ENCODE measurements at regions not wholly inside any gene's neighbourhood (a gene's known extent, or its start where the extent isn't known, plus 50 kb on each side); places are given as distances from the start of the nearest gene placed in this dataset.

DNA sequence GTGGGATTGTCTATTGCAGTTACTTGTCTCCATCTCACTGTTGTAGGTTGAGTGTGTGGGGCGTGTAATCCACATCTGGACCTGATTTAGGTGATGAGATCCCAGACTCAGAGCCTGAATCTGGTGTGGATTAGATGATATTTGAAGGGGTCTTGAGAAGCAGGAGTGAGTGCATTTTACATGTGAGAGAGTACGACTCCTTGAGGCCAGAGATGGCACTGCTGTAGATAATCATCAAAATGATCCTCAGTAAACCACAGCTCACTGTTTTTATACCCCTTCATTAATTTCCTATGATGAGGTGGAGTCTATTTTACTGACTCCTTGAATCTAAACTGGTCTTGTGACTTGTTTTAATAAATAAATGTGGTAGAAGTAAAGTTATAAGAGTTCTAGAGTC, 732.5 kb downstream of the KCNJ2 start:
- DNase-seq (ENCODE audit: low read depth in 1 of 2, low spot score in 2 of 2): no peak
- 91% methylated on average over 2 of the region's 2 CpGs; no CpG with 5 or more reads in 1 of the 2 experiments for WGBS, 2 experiments (ENCODE audit: extremely low coverage in 1 of 2, insufficient coverage in 1 of 2, insufficient read length in 1 of 2, insufficient replicate concordance in 2 of 2, low coverage in 1 of 2, low lambda C conversion rate in 2 of 2, missing lambda C conversion rate in 1 of 2)
- H4K91ac ChIP-seq (replicated peaks; ENCODE audit: insufficient read length, low read length): no peak overlapping the region

More for the DNA sequence above, 732.5 kb downstream of the KCNJ2 start:
- peaks cover 0 to 2% (median under 1%) of the 10 kb centered on the region in 4 experiments; a peak in 4 of 7 replicates for H3K4me1 ChIP-seq (replicated peaks in 1 of 4; ENCODE audit: control insufficient read depth in 3 of 4, insufficient read depth in 4 of 4, low read length in 3 of 4)
- no peaks in the 10 kb centered on the region for H3K79me2 ChIP-seq (ENCODE audit: control insufficient read depth in 1 of 2, insufficient read depth in 2 of 2, low read length in 2 of 2)
- no peaks in the 10 kb centered on the region for H4K20me1 ChIP-seq (replicated peaks in 1 of 2; ENCODE audit: control insufficient read depth in 1 of 2, insufficient read depth in 2 of 2, low read length in 2 of 2)
- H4K8ac ChIP-seq (ENCODE audit: extremely low read depth, insufficient read depth, low read length): no peak overlapping the region
- no peaks in the 10 kb centered on the region for H3K27me3 ChIP-seq (replicated peaks in 1 of 4; ENCODE audit: control insufficient read depth in 3 of 4, extremely low read depth in 1 of 4, insufficient read depth in 3 of 4, low read length in 3 of 4)
- H3K23ac ChIP-seq (ENCODE audit: insufficient read length): no peak overlapping the region
- no peaks in the 10 kb centered on the region for H3K23me2 ChIP-seq (ENCODE audit: low read depth, low read length)
- H3K4me3 ChIP-seq (ENCODE audit: extremely low read depth in 1 of 4, insufficient read depth in 2 of 4, low read depth in 3 of 4, low read length in 4 of 4): no peak overlapping the region
- no peak overlapping the region for H4K5ac ChIP-seq (ENCODE audit: insufficient read length, low read depth, low read length)
- ChIA-PET POLR2A (ENCODE audit: partially characterized antibody) (no interaction called here), CTCF (ENCODE audit: partially characterized antibody) (interaction anchor here (1.1 to 1.4 kb wide), 3 partner anchors 44 to 135 kb away, joined by 3 to 4 read pairs (median 3); no protein-coding TSS in a partner anchor)
- H3K79me1 ChIP-seq (ENCODE audit: low read depth, low read length): no peaks in the 10 kb centered on the region
- no peak overlapping the region for H2BK120ac ChIP-seq (replicated peaks; ENCODE audit: low read depth, low read length)
- H2BK5ac ChIP-seq (ENCODE audit: low read depth, low read length): no peak overlapping the region
- H3K18ac ChIP-seq (ENCODE audit: extremely low read depth, low read length): no peak overlapping the region
- H2BK15ac ChIP-seq (ENCODE audit: low read length): no peak overlapping the region
- no peak overlapping the region for H2AK5ac ChIP-seq (ENCODE audit: low read depth, low read length)
- TF ChIP-seq, protein P1, sequence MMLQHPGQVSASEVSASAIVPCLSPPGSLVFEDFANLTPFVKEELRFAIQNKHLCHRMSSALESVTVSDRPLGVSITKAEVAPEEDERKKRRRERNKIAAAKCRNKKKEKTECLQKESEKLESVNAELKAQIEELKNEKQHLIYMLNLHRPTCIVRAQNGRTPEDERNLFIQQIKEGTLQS (IDR thresholded peaks at IDR 0.05; ENCODE audit: insufficient read depth, low read depth, low read length): no peak
- TF ChIP-seq PHF8 (conservative IDR thresholded peaks at IDR 0.05; ENCODE audit: low read depth, low read length) (no peak), RAD21 (IDR thresholded peaks at IDR 0.05 in 1 of 2, conservative IDR thresholded peaks at IDR 0.05 in 1 of 2; ENCODE audit: low read depth in 2 of 2, low read length in 2 of 2) (peak; percentile 3 to 15; a peak in 1 of 4 replicates)
- no peak for FAIRE-seq
- H3K27ac ChIP-seq (ENCODE audit: low read depth, low read length): no peak overlapping the region
- H2BK20ac ChIP-seq (ENCODE audit: low read length): no peak overlapping the region
- H3K4ac ChIP-seq (replicated peaks; ENCODE audit: insufficient read length, low read depth, low read length): no peak overlapping the region
- H3K36me3 ChIP-seq (ENCODE audit: control insufficient read depth in 2 of 4, insufficient read depth in 4 of 4, low read length in 3 of 4): no peaks in the 10 kb centered on the region
- H3K9ac ChIP-seq (replicated peaks in 1 of 4; ENCODE audit: extremely low read depth in 1 of 4, low read depth in 3 of 4, low read length in 3 of 4): no peak overlapping the region
- peaks cover 0 to 10% of the 10 kb centered on the region in 2 experiments; a peak in 2 of 4 replicates for H3K9me3 ChIP-seq (ENCODE audit: insufficient read depth in 2 of 2, low read depth in 1 of 2, low read length in 1 of 2)
- H3K56ac ChIP-seq (replicated peaks; ENCODE audit: insufficient read length, low read depth, low read length): no peak overlapping the region
- H3K14ac ChIP-seq (ENCODE audit: insufficient read length): no peak overlapping the region
- H2AFZ ChIP-seq (ENCODE audit: low read length): no peak overlapping the region
- H3K4me2 ChIP-seq (ENCODE audit: insufficient read depth in 1 of 2, low read depth in 2 of 2, low read length in 2 of 2): no peak overlapping the region
- H2BK12ac ChIP-seq (ENCODE audit: low read depth, low read length): no peak overlapping the region
